ENCODE measurements at regions not wholly inside any gene's neighbourhood (a gene's known extent, or its start where the extent isn't known, plus 50 kb on each side); places are given as distances from the start of the nearest gene placed in this dataset.

GRCh38 chr10:78318305-78318704 lies 284.6 kb downstream of the RPS24 start:
- TF ChIP-seq, protein P1, sequence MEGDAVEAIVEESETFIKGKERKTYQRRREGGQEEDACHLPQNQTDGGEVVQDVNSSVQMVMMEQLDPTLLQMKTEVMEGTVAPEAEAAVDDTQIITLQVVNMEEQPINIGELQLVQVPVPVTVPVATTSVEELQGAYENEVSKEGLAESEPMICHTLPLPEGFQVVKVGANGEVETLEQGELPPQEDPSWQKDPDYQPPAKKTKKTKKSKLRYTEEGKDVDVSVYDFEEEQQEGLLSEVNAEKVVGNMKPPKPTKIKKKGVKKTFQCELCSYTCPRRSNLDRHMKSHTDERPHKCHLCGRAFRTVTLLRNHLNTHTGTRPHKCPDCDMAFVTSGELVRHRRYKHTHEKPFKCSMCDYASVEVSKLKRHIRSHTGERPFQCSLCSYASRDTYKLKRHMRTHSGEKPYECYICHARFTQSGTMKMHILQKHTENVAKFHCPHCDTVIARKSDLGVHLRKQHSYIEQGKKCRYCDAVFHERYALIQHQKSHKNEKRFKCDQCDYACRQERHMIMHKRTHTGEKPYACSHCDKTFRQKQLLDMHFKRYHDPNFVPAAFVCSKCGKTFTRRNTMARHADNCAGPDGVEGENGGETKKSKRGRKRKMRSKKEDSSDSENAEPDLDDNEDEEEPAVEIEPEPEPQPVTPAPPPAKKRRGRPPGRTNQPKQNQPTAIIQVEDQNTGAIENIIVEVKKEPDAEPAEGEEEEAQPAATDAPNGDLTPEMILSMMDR (IDR thresholded peaks at IDR 0.05): no peak
- no peak for TF ChIP-seq POLR2A (IDR thresholded peaks at IDR 0.05)

Measured in right lobe of liver (tissue), 4 donors.